ENCODE measurements at regions not wholly inside any gene's neighbourhood (a gene's known extent, or its start where the extent isn't known, plus 50 kb on each side); places are given as distances from the start of the nearest gene placed in this dataset.

GRCh38 chr20:53832499-53832898 is 237.9 kb downstream of the BCAS1 start:
- TF ChIP-seq CTCF (IDR thresholded peaks at IDR 0.05) (no peak), POLR2A (IDR thresholded peaks at IDR 0.05; ENCODE audit: low read depth) (no peak), POLR2AphosphoS5 (IDR thresholded peaks at IDR 0.05) (no peak), EP300 (IDR thresholded peaks at IDR 0.05) (no peak)
- Histone ChIP-seq H3K36me3 (no peaks in the 10 kb centered on the region), H3K27ac (replicated peaks in 1 of 4) (no peak overlapping the region), H3K4me1 (peaks cover 14 to 34% (median 29%) of the 10 kb centered on the region in 4 donors), H3K9me3 (no peaks in the 10 kb centered on the region), H3K4me3 (no peak overlapping the region), H3K27me3 (no peaks in the 10 kb centered on the region)
- no peak for DNase-seq (ENCODE audit: extremely low spot score)
- intact Hi-C loops (cut with DNase I): loop anchor here (5.0 kb wide), 1 partner anchor 35 kb away; no protein-coding TSS in a partner anchor
- WGBS: 97% methylated on average over 7 of the region's 7 CpGs

- 92% methylated on average over 3 of the region's 3 CpGs for WGBS
These were observed 238.2 kb upstream of the ZNF217 start for GRCh38 chr20:53831812-53832211.

GRCh38 chr20:53831228-53831627 is 237.6 kb upstream of the ZNF217 start:
- intact Hi-C loops (cut with DNase I): loop anchor here (5.0 kb wide), 1 partner anchor 36 kb away; no protein-coding TSS in a partner anchor
- no peaks in the 10 kb centered on the region for H3K9me3 ChIP-seq
- no peaks in the 10 kb centered on the region for H3K36me3 ChIP-seq
- DNase-seq (ENCODE audit: extremely low spot score): no peak
- no peak overlapping the region for H3K4me3 ChIP-seq
- peaks cover 20 to 38% (median 34%) of the 10 kb centered on the region in 4 donors for H3K4me1 ChIP-seq
- WGBS: 100% methylated on average over 5 of the region's 5 CpGs
- no peaks in the 10 kb centered on the region for H3K27me3 ChIP-seq
- no peak overlapping the region for H3K27ac ChIP-seq (replicated peaks in 1 of 4)
- TF ChIP-seq POLR2A (IDR thresholded peaks at IDR 0.05; ENCODE audit: low read depth) (no peak), CTCF (IDR thresholded peaks at IDR 0.05) (no peak), EP300 (IDR thresholded peaks at IDR 0.05) (no peak), POLR2AphosphoS5 (IDR thresholded peaks at IDR 0.05) (no peak)

More at GRCh38 chr20:53831812-53832211, 238.2 kb upstream of the ZNF217 start:
- Histone ChIP-seq H3K27ac (replicated peaks in 1 of 4) (no peak overlapping the region), H3K4me1 (peaks cover 20 to 38% (median 34%) of the 10 kb centered on the region in 4 donors), H3K36me3 (no peaks in the 10 kb centered on the region), H3K27me3 (no peaks in the 10 kb centered on the region), H3K9me3 (no peaks in the 10 kb centered on the region), H3K4me3 (no peak overlapping the region)
- TF ChIP-seq POLR2AphosphoS5 (IDR thresholded peaks at IDR 0.05) (no peak), POLR2A (IDR thresholded peaks at IDR 0.05; ENCODE audit: low read depth) (no peak), CTCF (IDR thresholded peaks at IDR 0.05) (no peak), EP300 (IDR thresholded peaks at IDR 0.05) (no peak)
- intact Hi-C loops (cut with DNase I): loop anchor here (5.0 kb wide), 1 partner anchor 35 kb away; no protein-coding TSS in a partner anchor
- no peak for DNase-seq (ENCODE audit: extremely low spot score)

GRCh38 chr20:53829724-53830521 is 236.3 kb upstream of the ZNF217 start:
- H3K27ac ChIP-seq (replicated peaks in 1 of 4): peak overlapping the region; percentile 71 to 84 (median 76)
- peak overlapping the region; percentile 2 to 47 (median 38) for H3K4me3 ChIP-seq
- 12% methylated on average over 5 of the region's 5 CpGs for WGBS
- H3K4me1 ChIP-seq: peaks cover 20 to 39% (median 36%) of the 10 kb centered on the region in 4 donors
- H3K9me3 ChIP-seq: no peaks in the 10 kb centered on the region
- H3K27me3 ChIP-seq: no peaks in the 10 kb centered on the region
- DNase-seq (ENCODE audit: extremely low spot score): no peak
- intact Hi-C loops (cut with DNase I): loop anchor here (5.0 kb wide), 3 partner anchors 37 to 248 kb away; no protein-coding TSS in a partner anchor
- H3K36me3 ChIP-seq: no peaks in the 10 kb centered on the region
- TF ChIP-seq EP300 (IDR thresholded peaks at IDR 0.05): no peak
- TF ChIP-seq CTCF (IDR thresholded peaks at IDR 0.05): no peak
- no peak for TF ChIP-seq POLR2AphosphoS5 (IDR thresholded peaks at IDR 0.05)
- no peak for TF ChIP-seq POLR2A (IDR thresholded peaks at IDR 0.05; ENCODE audit: low read depth)
